NCI-H526 (cell line): ENCODE measurements at regions not wholly inside any gene's neighbourhood (a gene's known extent, or its start where the extent isn't known, plus 50 kb on each side); places are given as distances from the start of the nearest gene placed in this dataset.

Experiments
- DNase-seq, 2 experiments: peaks; one replicate each; lab custom pipeline; 2025; lab: John Stamatoyannopoulos, UW

- no peak for DNase-seq
These were observed 144.6 kb downstream of the MN1 start for GRCh38 chr22:27656970-27657369.

- peak; percentile 76 to 82 for DNase-seq
These were observed 141.2 kb downstream of the MN1 start for GRCh38 chr22:27660306-27660705.

- no peak for DNase-seq
These were observed 138.9 kb downstream of the MN1 start for GRCh38 chr22:27662359-27663301.

GRCh38 chr22:27663812-27664211 lies 137.7 kb downstream of the MN1 start:
- no peak for DNase-seq

- DNase-seq: no peak
These were observed 135.1 kb downstream of the MN1 start for GRCh38 chr22:27666272-27666997.

- no peak for DNase-seq
These were observed 134.3 kb downstream of the MN1 start for GRCh38 chr22:27667121-27667843.

- DNase-seq: no peak
These were observed 132.4 kb downstream of the MN1 start for GRCh38 chr22:27668828-27669797.

GRCh38 chr22:27669798-27670599 lies 131.6 kb downstream of the MN1 start:
- no peak for DNase-seq

- peak in 1 of 2 experiments; percentile 60 for DNase-seq
These were observed 130.7 kb downstream of the MN1 start for GRCh38 chr22:27670701-27671412.

GRCh38 chr22:27671413-27671935 lies 130.1 kb downstream of the MN1 start:
- DNase-seq: no peak

GRCh38 chr22:27672721-27673418 lies 128.7 kb downstream of the MN1 start:
- DNase-seq: no peak

GRCh38 chr22:27673839-27674238 lies 127.7 kb downstream of the MN1 start:
- DNase-seq: no peak

- DNase-seq: no peak
These were observed 127.2 kb downstream of the MN1 start for GRCh38 chr22:27674261-27674923.

GRCh38 chr22:27676545-27677213 lies 124.9 kb downstream of the MN1 start:
- no peak for DNase-seq

- no peak for DNase-seq
These were observed 123.6 kb downstream of the MN1 start for GRCh38 chr22:27677905-27678458.

- DNase-seq: no peak
These were observed 122.4 kb downstream of the MN1 start for GRCh38 chr22:27679176-27679575.
